ENCODE measurements at regions not wholly inside any gene's neighbourhood (a gene's known extent, or its start where the extent isn't known, plus 50 kb on each side); places are given as distances from the start of the nearest gene placed in this dataset.
"Not testable (repeated sequence)": the region's sequence is repeated elsewhere in the genome, so short reads cannot be mapped to it uniquely, and the experiment has no call there.

DNA sequence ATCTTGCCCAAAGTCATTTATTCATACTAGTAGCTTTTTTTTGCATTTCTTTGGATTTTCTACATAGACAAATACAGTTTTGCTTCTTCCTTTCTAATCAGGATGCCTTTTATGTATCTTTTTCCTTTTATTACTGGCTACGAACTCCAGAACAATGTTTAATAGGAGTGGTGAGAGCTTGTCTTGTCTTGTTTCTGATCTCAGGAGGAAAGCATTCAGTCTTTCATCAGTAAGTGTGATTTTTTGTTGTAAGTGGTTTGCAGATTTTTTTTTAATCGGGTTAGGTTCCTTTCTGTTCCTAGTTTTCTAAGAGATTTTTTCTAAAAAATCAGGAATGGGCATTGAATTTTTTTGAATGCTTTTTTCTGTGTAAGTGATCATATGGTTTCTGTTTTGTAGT, 86.8 kb downstream of the PROP1 start:
- H3K9ac ChIP-seq (ENCODE audit: low read depth in 1 of 2, low read length in 2 of 2); H3K4me3 ChIP-seq (ENCODE audit: low read depth in 1 of 2, low read length in 2 of 2); H3K9me3 ChIP-seq (ENCODE audit: control insufficient read depth in 1 of 2, low read length in 2 of 2); H3K36me3 ChIP-seq (ENCODE audit: control insufficient read depth in 1 of 2, insufficient read depth in 2 of 2, low read length in 2 of 2); H3K27me3 ChIP-seq (ENCODE audit: control insufficient read depth in 1 of 2, insufficient read depth in 2 of 2, low read length in 2 of 2); H3K27ac ChIP-seq (ENCODE audit: low read depth, low read length); H3K4me1 ChIP-seq (ENCODE audit: control insufficient read depth in 1 of 2, insufficient read depth in 2 of 2, low read length in 2 of 2): not testable (repeated sequence)

DNA sequence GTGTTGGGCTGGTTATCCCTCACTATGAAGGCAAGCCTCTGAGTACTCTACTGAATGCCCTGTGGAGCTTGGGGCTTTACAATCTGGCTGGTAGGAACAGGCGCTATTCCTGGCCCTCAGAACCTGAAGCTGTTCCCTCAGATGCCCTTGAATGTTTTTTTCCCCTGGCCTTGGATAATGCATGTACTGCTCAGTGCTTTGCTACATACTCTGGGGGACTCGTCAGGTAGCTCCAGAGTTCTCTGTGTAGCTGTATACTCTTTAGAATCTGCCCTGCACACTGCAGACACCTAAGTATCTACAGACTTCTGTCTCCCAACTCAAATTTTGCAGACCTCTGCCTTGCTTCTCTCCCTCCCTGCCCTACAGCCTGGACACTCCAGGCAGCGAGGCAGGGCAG, 93.2 kb downstream of the PROP1 start:
- not testable (repeated sequence) for H3K27me3 ChIP-seq (ENCODE audit: control insufficient read depth in 1 of 2, insufficient read depth in 2 of 2, low read length in 2 of 2); H3K36me3 ChIP-seq (ENCODE audit: control insufficient read depth in 1 of 2, insufficient read depth in 2 of 2, low read length in 2 of 2); H3K4me3 ChIP-seq (ENCODE audit: low read depth in 1 of 2, low read length in 2 of 2); H3K9ac ChIP-seq (ENCODE audit: low read depth in 1 of 2, low read length in 2 of 2); H3K9me3 ChIP-seq (ENCODE audit: control insufficient read depth in 1 of 2, low read length in 2 of 2); H3K4me1 ChIP-seq (ENCODE audit: control insufficient read depth in 1 of 2, insufficient read depth in 2 of 2, low read length in 2 of 2); H3K27ac ChIP-seq (ENCODE audit: low read depth, low read length)

- not testable (repeated sequence) for H3K9me3 ChIP-seq (ENCODE audit: control insufficient read depth in 1 of 2, low read length in 2 of 2); H3K4me1 ChIP-seq (ENCODE audit: control insufficient read depth in 1 of 2, insufficient read depth in 2 of 2, low read length in 2 of 2); H3K27me3 ChIP-seq (ENCODE audit: control insufficient read depth in 1 of 2, insufficient read depth in 2 of 2, low read length in 2 of 2); H3K27ac ChIP-seq (ENCODE audit: low read depth, low read length); H3K9ac ChIP-seq (ENCODE audit: low read depth in 1 of 2, low read length in 2 of 2); H3K36me3 ChIP-seq (ENCODE audit: control insufficient read depth in 1 of 2, insufficient read depth in 2 of 2, low read length in 2 of 2); H3K4me3 ChIP-seq (ENCODE audit: low read depth in 1 of 2, low read length in 2 of 2)
Observed at GRCh38 chr5:177900066-177900465, 96.0 kb downstream of the PROP1 start.

DNA sequence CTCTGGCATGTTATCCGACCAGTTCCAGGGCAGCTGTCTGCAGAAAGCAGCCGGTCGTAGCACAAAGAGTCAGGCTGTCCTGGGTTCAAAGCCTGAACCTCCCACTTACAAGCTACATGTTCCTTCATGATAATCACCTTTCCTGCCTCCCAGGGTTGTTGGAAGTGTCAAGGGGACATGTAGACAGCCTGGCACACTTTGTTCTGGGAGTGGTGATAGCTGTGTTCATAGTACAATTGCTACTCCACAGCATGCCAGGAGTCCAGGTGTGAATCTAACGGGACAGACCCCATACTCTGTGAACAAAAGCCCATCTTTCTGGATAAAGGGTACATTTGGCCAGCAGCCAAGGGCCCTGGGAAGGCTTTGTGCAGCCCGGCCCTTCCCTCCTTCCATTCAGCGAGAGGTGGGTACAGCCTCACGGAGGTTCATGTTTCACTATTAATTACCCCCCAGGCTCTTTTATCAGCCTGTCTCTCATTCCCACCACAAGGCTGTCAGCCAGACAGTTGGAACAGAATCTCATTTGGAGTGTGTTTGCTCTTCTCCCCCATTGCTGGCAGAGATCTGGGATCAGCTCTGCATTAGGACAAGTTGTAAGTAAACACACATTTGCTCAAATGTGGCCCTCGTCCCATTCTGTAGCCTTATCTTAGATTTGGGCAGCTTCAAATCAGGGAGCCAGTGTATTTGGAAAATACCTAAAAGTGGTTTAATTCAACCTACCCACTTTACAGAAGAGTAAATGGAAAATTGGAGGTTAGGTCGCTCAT, 101.2 kb downstream of the PROP1 start:
- H3K9ac ChIP-seq (ENCODE audit: low read depth in 1 of 2, low read length in 2 of 2); H3K27me3 ChIP-seq (ENCODE audit: control insufficient read depth in 1 of 2, insufficient read depth in 2 of 2, low read length in 2 of 2); H3K36me3 ChIP-seq (ENCODE audit: control insufficient read depth in 1 of 2, insufficient read depth in 2 of 2, low read length in 2 of 2); H3K4me1 ChIP-seq (ENCODE audit: control insufficient read depth in 1 of 2, insufficient read depth in 2 of 2, low read length in 2 of 2); H3K9me3 ChIP-seq (ENCODE audit: control insufficient read depth in 1 of 2, low read length in 2 of 2); H3K27ac ChIP-seq (ENCODE audit: low read depth, low read length); H3K4me3 ChIP-seq (ENCODE audit: low read depth in 1 of 2, low read length in 2 of 2): not testable (repeated sequence)

GRCh38 chr5:177892357-177892665, 103.7 kb downstream of the PROP1 start:
- H3K4me1 ChIP-seq (ENCODE audit: control insufficient read depth in 1 of 2, insufficient read depth in 2 of 2, low read length in 2 of 2); H3K27ac ChIP-seq (ENCODE audit: low read depth, low read length); H3K9me3 ChIP-seq (ENCODE audit: control insufficient read depth in 1 of 2, low read length in 2 of 2); H3K27me3 ChIP-seq (ENCODE audit: control insufficient read depth in 1 of 2, insufficient read depth in 2 of 2, low read length in 2 of 2); H3K36me3 ChIP-seq (ENCODE audit: control insufficient read depth in 1 of 2, insufficient read depth in 2 of 2, low read length in 2 of 2); H3K9ac ChIP-seq (ENCODE audit: low read depth in 1 of 2, low read length in 2 of 2); H3K4me3 ChIP-seq (ENCODE audit: low read depth in 1 of 2, low read length in 2 of 2): not testable (repeated sequence)

GRCh38 chr5:177891547-177892356, 104.3 kb downstream of the PROP1 start:
- H3K27me3 ChIP-seq (ENCODE audit: control insufficient read depth in 1 of 2, insufficient read depth in 2 of 2, low read length in 2 of 2); H3K4me3 ChIP-seq (ENCODE audit: low read depth in 1 of 2, low read length in 2 of 2); H3K9ac ChIP-seq (ENCODE audit: low read depth in 1 of 2, low read length in 2 of 2); H3K36me3 ChIP-seq (ENCODE audit: control insufficient read depth in 1 of 2, insufficient read depth in 2 of 2, low read length in 2 of 2); H3K4me1 ChIP-seq (ENCODE audit: control insufficient read depth in 1 of 2, insufficient read depth in 2 of 2, low read length in 2 of 2); H3K9me3 ChIP-seq (ENCODE audit: control insufficient read depth in 1 of 2, low read length in 2 of 2); H3K27ac ChIP-seq (ENCODE audit: low read depth, low read length): not testable (repeated sequence)

GRCh38 chr5:177883295-177883694, 100.6 kb upstream of the FAM153A start:
- H3K36me3 ChIP-seq (ENCODE audit: control insufficient read depth in 1 of 2, insufficient read depth in 2 of 2, low read length in 2 of 2); H3K9me3 ChIP-seq (ENCODE audit: control insufficient read depth in 1 of 2, low read length in 2 of 2); H3K9ac ChIP-seq (ENCODE audit: low read depth in 1 of 2, low read length in 2 of 2); H3K27ac ChIP-seq (ENCODE audit: low read depth, low read length); H3K4me3 ChIP-seq (ENCODE audit: low read depth in 1 of 2, low read length in 2 of 2); H3K27me3 ChIP-seq (ENCODE audit: control insufficient read depth in 1 of 2, insufficient read depth in 2 of 2, low read length in 2 of 2); H3K4me1 ChIP-seq (ENCODE audit: control insufficient read depth in 1 of 2, insufficient read depth in 2 of 2, low read length in 2 of 2): not testable (repeated sequence)

DNA sequence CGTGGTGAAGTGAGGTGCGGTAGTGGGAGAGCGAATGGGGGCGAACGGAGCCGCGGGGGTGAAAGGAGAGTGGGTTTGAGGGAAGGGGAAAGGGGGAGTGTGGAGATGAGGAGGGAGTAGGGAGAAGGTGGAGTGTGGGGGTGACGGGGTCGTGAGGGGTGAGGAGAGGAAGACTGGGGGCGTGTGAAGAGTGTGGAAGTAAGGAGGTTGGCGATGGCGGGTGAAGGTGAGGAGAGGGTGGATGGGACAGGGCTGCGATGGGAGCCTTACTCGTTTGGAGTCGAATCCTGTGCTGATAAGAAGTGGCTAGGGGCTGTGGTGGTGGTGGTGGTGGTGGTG, 93.2 kb upstream of the FAM153A start:
- H3K27me3 ChIP-seq (ENCODE audit: control insufficient read depth in 1 of 2, insufficient read depth in 2 of 2, low read length in 2 of 2); H3K4me1 ChIP-seq (ENCODE audit: control insufficient read depth in 1 of 2, insufficient read depth in 2 of 2, low read length in 2 of 2); H3K27ac ChIP-seq (ENCODE audit: low read depth, low read length); H3K9me3 ChIP-seq (ENCODE audit: control insufficient read depth in 1 of 2, low read length in 2 of 2); H3K9ac ChIP-seq (ENCODE audit: low read depth in 1 of 2, low read length in 2 of 2); H3K36me3 ChIP-seq (ENCODE audit: control insufficient read depth in 1 of 2, insufficient read depth in 2 of 2, low read length in 2 of 2): not testable (repeated sequence)
- peak overlapping the region in 1 of 2 donors; percentile 48 for H3K4me3 ChIP-seq (ENCODE audit: low read depth in 1 of 2, low read length in 2 of 2)

- H3K4me3 ChIP-seq (ENCODE audit: low read depth in 1 of 2, low read length in 2 of 2); H3K9ac ChIP-seq (ENCODE audit: low read depth in 1 of 2, low read length in 2 of 2); H3K27me3 ChIP-seq (ENCODE audit: control insufficient read depth in 1 of 2, insufficient read depth in 2 of 2, low read length in 2 of 2); H3K36me3 ChIP-seq (ENCODE audit: control insufficient read depth in 1 of 2, insufficient read depth in 2 of 2, low read length in 2 of 2); H3K4me1 ChIP-seq (ENCODE audit: control insufficient read depth in 1 of 2, insufficient read depth in 2 of 2, low read length in 2 of 2); H3K27ac ChIP-seq (ENCODE audit: low read depth, low read length); H3K9me3 ChIP-seq (ENCODE audit: control insufficient read depth in 1 of 2, low read length in 2 of 2): not testable (repeated sequence)
Observed at GRCh38 chr5:177875013-177875899, 92.6 kb upstream of the FAM153A start.

DNA sequence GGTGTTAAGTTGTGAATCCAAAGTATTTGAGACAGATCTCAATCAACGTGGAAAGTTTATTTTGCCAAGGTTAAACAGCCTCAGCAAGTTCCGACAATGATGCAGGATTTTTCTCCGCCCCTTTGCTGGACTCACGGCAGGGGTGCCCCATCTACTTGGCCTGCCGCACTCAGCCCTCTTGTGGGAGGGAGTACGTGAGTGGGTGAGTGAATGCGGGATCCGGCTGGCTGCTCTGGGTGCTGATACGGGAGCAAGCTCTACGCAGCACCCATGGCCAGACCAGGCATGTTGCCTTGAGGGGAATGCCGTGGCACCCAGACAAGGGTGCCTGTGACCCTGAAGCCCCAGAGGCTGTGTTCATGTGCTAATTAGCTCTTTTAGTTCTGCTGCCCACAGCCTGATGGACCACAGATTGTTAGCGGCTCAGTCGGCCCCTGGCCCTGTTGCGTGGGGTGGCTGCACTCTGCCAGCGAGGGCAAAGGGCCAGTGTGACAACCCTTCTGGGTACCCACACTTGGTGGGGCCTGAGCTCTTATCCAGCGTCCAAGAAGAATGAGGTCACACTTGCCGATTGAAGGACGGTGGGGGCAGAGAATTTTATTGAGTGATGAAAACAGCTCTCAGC, 81.2 kb upstream of the FAM153A start:
- H3K36me3 ChIP-seq (ENCODE audit: control insufficient read depth in 1 of 2, insufficient read depth in 2 of 2, low read length in 2 of 2); H3K9ac ChIP-seq (ENCODE audit: low read depth in 1 of 2, low read length in 2 of 2); H3K4me3 ChIP-seq (ENCODE audit: low read depth in 1 of 2, low read length in 2 of 2); H3K27me3 ChIP-seq (ENCODE audit: control insufficient read depth in 1 of 2, insufficient read depth in 2 of 2, low read length in 2 of 2); H3K4me1 ChIP-seq (ENCODE audit: control insufficient read depth in 1 of 2, insufficient read depth in 2 of 2, low read length in 2 of 2); H3K9me3 ChIP-seq (ENCODE audit: control insufficient read depth in 1 of 2, low read length in 2 of 2); H3K27ac ChIP-seq (ENCODE audit: low read depth, low read length): not testable (repeated sequence)

Measured in duodenal mucosa (tissue), 2 donors.